Mucosa of rectum (tissue), 2 donors: ENCODE measurements at regions not wholly inside any gene's neighbourhood (a gene's known extent, or its start where the extent isn't known, plus 50 kb on each side); places are given as distances from the start of the nearest gene placed in this dataset.

Source experiments
- H3K27ac ChIP-seq, 2 donors: one replicate each; pipeline ENCODE4 v1.7.0; 2013; ENCODE audit warnings: inconsistent platforms in 2 of 2, low read depth in 2 of 2, low read length in 2 of 2
- H3K27me3 ChIP-seq, 2 donors: one replicate each; pipeline ENCODE4 v1.7.0; 2013; ENCODE audit warnings: low read length in 2 of 2; ENCODE audit not compliant: control insufficient read depth in 2 of 2, insufficient read depth in 2 of 2
- H3K36me3 ChIP-seq, 2 donors: one replicate each; pipeline ENCODE4 v1.7.0; 2013; ENCODE audit warnings: low read length in 2 of 2; ENCODE audit not compliant: control insufficient read depth in 2 of 2, insufficient read depth in 2 of 2
- H3K4me1 ChIP-seq, 2 donors: one replicate each; pipeline ENCODE4 v1.7.0; 2013; ENCODE audit warnings: low read length in 2 of 2, mild to moderate bottlenecking in 1 of 2; ENCODE audit not compliant: control insufficient read depth in 2 of 2, insufficient read depth in 2 of 2
- H3K4me3 ChIP-seq, 2 donors: one replicate each; pipeline ENCODE4 v1.7.0; 2013; ENCODE audit warnings: low read length in 2 of 2
- H3K9ac ChIP-seq, 2 donors: one replicate each; pipeline ENCODE4 v1.7.0; 2013; ENCODE audit warnings: low read length in 2 of 2, low read depth in 1 of 2, mild to moderate bottlenecking in 1 of 2
- H3K9me3 ChIP-seq, 2 donors: one replicate each; pipeline ENCODE4 v1.7.0; 2013; ENCODE audit warnings: low read length in 2 of 2; ENCODE audit not compliant: control insufficient read depth in 2 of 2
- donor health status: healthy.
- donor health status: Normal muscosa, but diverticular disease.

DNA sequence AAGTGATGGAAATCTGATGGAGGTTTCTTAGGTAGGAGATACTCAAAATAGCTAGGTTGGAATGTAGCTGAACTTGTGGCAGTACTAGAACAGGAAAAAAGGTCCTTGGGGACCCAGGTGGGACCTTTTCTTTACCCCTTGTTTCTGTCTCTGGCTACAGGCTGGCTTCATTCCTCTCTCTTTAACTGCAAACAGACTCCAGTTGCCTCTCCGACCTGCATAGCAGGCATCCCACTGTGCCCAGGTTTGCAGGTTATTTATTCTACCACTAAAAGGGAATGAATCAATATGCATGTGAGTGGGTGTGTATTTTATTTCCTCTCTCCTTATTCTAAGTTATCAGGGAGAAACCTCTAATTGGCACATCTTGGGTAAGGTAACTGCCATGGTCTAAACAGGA, 758.1 kb downstream of the MED13L start:
- no peaks in the 10 kb centered on the region for H3K9me3 ChIP-seq
- H3K9ac ChIP-seq: no peak overlapping the region
- H3K36me3 ChIP-seq: no peaks in the 10 kb centered on the region
- H3K4me3 ChIP-seq: no peak overlapping the region
- no peaks in the 10 kb centered on the region for H3K4me1 ChIP-seq
- no peak overlapping the region for H3K27ac ChIP-seq
- H3K27me3 ChIP-seq: peaks cover 0 to 2% of the 10 kb centered on the region in 2 donors

DNA sequence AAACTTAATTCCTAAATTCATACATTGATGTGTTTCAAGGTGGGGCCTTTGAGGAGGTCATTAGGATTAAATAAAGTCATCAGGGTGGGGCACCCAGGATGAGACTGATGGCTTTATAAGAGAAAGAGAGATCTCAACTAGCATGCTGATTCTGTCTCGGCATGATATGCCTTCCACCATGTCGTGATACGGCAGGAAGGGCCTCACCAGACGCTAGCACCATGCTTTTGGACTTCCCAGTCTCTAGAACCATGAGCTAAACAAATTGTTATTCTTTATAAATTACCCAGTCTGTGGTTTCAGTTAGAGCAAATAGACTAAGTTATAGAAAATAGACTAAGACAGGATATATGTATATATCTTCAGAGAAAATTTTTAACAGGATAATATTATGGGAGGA, 759.6 kb downstream of the MED13L start:
- Histone ChIP-seq H3K4me3 (no peak overlapping the region), H3K9me3 (no peaks in the 10 kb centered on the region), H3K27me3 (peaks cover 0 to 2% of the 10 kb centered on the region in 2 donors), H3K4me1 (no peaks in the 10 kb centered on the region), H3K36me3 (no peaks in the 10 kb centered on the region), H3K27ac (no peak overlapping the region), H3K9ac (no peak overlapping the region)

DNA sequence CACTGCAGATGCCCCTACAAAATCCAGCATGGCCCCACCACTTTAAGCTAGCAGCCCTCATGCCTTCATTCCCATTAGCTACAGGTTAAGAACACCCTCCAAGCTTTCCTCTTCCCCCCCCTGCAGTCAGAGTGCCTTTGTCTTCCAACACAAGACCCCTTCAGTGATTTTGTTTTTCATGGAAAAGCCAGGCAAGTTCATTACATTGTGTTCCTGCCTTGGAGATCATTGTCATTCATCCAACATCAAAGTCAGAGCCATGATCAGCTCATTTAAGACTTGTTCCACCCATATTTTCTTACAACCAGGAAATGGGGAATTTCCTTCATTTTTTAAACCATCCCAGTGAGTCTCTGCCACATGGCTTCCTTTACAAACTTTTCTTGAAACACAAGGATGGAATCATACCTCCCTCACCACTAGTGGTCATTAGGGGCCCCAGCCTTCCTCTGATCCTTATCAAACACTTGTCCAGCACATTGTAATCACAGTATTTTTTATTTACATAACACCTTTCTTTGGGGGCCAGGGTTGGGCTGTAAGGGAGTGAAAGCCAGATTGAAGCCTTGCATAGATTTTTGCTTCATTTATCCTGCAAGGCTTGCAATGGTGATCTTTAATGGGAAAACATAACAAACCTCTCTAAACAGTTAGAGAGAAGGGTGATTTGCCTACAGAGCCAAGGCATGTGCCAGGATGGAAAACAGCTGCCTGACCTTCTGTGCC, 765.3 kb downstream of the MED13L start:
- no peaks in the 10 kb centered on the region for H3K36me3 ChIP-seq
- H3K9ac ChIP-seq: no peak overlapping the region
- H3K27ac ChIP-seq: no peak overlapping the region
- H3K9me3 ChIP-seq: no peaks in the 10 kb centered on the region
- peaks cover 0 to 2% of the 10 kb centered on the region in 2 donors for H3K27me3 ChIP-seq
- no peaks in the 10 kb centered on the region for H3K4me1 ChIP-seq
- H3K4me3 ChIP-seq: no peak overlapping the region

DNA sequence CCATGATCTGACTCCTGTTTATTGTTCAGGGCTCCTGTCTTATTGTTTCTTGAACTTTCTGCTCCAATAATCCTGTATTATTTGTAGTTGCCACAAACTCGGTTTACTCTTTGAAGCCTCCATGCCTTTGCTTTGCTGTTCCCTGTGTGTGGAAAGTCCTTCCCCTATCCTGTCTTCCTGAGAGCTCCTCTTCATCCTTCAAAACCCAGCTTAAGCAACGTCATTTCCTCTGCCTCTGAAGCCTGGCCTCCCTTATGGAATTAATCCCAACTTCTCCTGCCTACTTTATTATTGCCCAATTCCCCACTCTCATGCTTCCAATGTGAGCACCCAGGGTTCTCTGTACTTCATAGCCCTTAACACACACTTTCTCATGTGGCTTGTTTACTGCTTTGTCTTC, 766.2 kb downstream of the MED13L start:
- H3K27me3 ChIP-seq: peaks cover 0 to 2% of the 10 kb centered on the region in 2 donors
- no peaks in the 10 kb centered on the region for H3K4me1 ChIP-seq
- H3K9me3 ChIP-seq: no peaks in the 10 kb centered on the region
- H3K4me3 ChIP-seq: no peak overlapping the region
- no peaks in the 10 kb centered on the region for H3K36me3 ChIP-seq
- no peak overlapping the region for H3K27ac ChIP-seq
- H3K9ac ChIP-seq: no peak overlapping the region

DNA sequence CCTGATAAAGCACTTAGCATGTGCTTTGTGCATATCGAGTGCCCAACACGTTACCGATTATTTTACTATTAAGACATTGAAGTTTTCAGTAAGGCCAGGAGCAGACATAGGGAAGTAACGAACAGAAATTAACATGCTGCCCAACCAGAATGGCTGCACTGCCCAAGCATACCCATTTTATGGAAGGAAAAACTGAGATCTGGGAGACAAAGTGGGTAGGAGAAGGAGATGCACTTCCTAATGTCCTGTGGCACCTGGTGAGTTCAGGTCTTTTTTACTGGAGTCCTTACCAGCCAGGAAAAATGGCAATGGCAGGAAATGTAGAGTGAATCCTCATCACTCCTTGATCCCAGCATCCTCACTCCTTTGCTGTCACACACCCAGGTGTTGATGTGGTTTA, 768.5 kb downstream of the MED13L start:
- Histone ChIP-seq H3K27me3 (no peaks in the 10 kb centered on the region), H3K4me3 (no peak overlapping the region), H3K4me1 (no peaks in the 10 kb centered on the region), H3K9ac (no peak overlapping the region), H3K36me3 (no peaks in the 10 kb centered on the region), H3K9me3 (no peaks in the 10 kb centered on the region), H3K27ac (no peak overlapping the region)

DNA sequence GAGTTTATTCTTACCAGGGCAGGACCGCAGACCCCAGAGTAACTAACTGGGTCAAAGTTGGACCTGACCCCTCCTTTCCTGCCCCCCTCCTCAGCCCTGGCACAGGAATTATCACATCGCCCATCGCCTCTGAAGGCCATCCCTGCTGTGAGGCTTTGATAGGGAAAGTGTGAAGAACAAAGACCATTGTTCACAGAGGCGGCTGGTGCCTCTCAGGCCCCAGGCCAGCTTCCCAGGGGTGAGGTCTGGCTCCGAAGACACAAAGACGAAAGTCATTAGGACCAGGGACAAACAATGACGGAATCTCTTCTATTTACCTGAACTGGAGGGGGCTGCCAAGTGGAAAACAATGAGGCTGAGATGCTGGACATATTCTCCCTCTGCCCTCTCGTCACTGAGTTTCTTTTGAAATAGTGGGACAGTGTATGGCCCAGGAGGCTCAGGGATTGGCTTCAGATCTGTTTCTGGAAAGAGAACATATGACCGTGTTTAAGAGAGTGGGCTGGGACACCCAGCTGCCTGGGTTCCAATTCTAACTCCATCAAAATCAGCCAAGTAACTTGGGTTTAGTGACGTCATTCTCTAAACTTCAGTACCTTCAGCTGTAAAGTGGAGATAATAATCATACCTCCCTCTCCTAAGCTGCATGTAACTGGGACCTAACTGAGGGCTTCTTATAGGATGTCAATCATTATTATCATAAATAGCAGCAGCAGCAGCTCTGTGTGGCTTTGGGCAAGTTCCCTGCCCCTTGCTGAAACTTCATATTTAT, 769.4 kb downstream of the MED13L start:
- Histone ChIP-seq H3K4me3 (no peak overlapping the region), H3K27me3 (no peaks in the 10 kb centered on the region), H3K36me3 (no peaks in the 10 kb centered on the region), H3K4me1 (no peaks in the 10 kb centered on the region), H3K9ac (no peak overlapping the region), H3K27ac (no peak overlapping the region), H3K9me3 (no peaks in the 10 kb centered on the region)

DNA sequence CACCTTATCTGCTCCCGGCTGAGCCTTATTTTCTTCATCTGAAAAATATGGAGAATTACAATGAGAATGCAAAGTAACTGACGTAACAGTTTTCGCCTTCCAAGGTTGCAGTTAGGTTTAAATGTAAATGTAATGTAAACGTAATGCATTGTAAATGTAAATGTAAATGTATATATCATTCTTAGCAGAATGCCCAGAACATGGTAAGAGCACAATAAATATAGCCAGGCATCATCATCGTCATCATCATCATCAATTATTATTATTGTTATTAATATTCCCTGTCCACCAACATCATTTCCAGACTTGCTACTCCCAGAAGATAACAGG, 770.0 kb downstream of the MED13L start:
- no peaks in the 10 kb centered on the region for H3K36me3 ChIP-seq
- H3K9me3 ChIP-seq: no peaks in the 10 kb centered on the region
- H3K9ac ChIP-seq: no peak overlapping the region
- H3K27me3 ChIP-seq: no peaks in the 10 kb centered on the region
- no peak overlapping the region for H3K27ac ChIP-seq
- H3K4me1 ChIP-seq: no peaks in the 10 kb centered on the region
- H3K4me3 ChIP-seq: no peak overlapping the region

DNA sequence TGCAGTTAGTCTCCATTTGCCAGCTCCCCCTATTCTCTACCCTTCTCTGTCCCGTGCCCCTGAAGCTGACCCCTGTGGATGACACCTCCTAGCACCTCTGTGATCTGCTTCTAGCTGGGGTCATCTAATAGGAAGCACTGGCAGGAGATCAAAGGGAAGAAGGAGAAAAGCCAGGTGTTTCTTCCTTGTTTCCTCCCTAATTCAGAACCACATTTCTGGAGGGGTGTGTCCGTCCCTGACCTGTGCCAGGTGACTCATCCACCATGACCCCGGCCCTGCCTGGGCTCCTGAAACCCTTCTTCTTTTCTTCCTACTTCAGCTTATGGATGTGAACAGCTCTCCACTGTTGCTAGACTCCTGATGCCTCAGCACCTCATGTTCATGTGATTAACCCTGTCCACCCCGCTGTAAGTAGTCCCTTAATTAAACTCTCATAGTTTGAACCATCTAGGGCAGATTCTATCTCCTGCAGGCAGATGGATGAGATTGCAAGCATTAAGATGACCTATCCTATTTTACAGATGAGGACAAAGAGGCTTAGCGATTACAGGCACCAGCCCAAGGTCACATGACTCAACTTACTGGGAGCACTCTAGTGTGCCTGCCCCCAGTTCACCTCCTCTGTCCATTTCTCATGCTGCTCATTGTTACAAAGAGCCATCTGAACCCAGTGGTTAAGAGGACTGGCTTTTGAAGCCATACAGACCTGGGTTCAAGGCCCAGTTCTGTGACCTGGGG, 770.5 kb downstream of the MED13L start:
- Histone ChIP-seq H3K4me1 (no peaks in the 10 kb centered on the region), H3K4me3 (no peak overlapping the region), H3K27me3 (no peaks in the 10 kb centered on the region), H3K9ac (no peak overlapping the region), H3K9me3 (no peaks in the 10 kb centered on the region), H3K27ac (no peak overlapping the region), H3K36me3 (no peaks in the 10 kb centered on the region)

DNA sequence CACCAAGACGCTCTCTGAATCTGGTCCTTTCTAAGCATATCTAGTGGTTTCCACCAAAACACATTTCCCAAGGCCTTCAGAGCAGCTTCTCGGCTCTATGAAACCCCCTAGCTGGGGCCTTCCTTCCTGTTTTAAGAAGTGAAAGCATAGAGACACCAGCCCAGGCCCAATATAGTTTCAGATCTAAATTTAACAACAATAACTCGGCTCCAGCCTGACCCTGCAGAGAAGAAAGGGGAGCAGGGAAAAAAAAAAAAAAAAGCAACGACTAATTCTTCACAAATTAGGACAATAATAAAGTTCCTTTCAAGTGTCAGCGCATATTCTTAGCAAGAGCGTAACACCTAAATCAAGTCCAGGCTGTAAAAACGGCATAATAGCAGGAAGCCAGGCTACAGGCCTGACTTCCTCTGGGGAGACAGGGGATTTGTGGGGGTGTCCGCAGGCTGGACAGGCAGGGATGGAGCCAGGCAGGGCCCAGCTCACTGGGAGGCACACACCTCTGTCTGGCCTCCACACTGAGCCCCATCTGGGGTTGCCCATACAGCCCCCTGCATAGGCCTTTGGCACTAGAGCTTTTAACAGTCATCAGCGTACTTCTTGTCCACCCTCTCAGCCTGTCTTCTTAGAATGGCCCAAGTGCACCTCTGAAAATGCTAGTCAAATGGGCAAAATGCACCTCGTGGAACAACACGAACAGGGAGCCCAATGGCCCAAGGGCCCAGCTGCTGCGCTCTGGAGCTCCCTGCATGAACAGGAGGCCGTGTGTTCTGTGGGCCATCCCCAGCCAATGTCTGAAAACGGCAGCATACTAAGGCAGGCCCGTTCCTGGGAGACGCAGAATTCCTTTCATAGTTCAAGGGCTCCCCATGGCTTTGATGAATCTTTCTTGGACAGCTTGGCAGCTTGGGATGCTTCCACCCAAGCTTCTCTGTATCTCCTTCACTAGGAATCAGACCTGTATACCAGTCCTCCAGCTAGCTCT, 772.9 kb downstream of the MED13L start:
- Histone ChIP-seq H3K27ac (no peak overlapping the region), H3K36me3 (no peaks in the 10 kb centered on the region), H3K4me1 (no peaks in the 10 kb centered on the region), H3K9ac (no peak overlapping the region), H3K4me3 (no peak overlapping the region), H3K27me3 (no peaks in the 10 kb centered on the region), H3K9me3 (no peaks in the 10 kb centered on the region)
